ENCODE measurements at regions not wholly inside any gene's neighbourhood (a gene's known extent, or its start where the extent isn't known, plus 50 kb on each side); places are given as distances from the start of the nearest gene placed in this dataset.

GRCh38 chr5:72633041-72633445, 125.8 kb upstream of the ZNF366 start:
- WGBS, 2 donors = 85 to 89% methylated on average over 2 of the region's 2 CpGs
- intact Hi-C loops (cut with DNase I; ENCODE audit: low total_unique reads) = no loop called here
- no peak for DNase-seq (ENCODE audit: low spot score in 2 of 2)
- H3K4me3 ChIP-seq (ENCODE audit: low read depth, poor library complexity, severe bottlenecking) = no peak overlapping the region
- TF ChIP-seq CTCF (IDR thresholded peaks at IDR 0.05) (no peak), POLR2A (IDR thresholded peaks at IDR 0.05) (no peak)

- no peak overlapping the region for H3K4me3 ChIP-seq (ENCODE audit: low read depth, poor library complexity, severe bottlenecking)
- DNase-seq (ENCODE audit: low spot score in 2 of 2) = no peak
- intact Hi-C loops (cut with DNase I; ENCODE audit: low total_unique reads) = no loop called here
- TF ChIP-seq CTCF (IDR thresholded peaks at IDR 0.05) (no peak), POLR2A (IDR thresholded peaks at IDR 0.05) (no peak)
- 93 to 95% methylated on average over 6 of the region's 6 CpGs for WGBS, 2 donors
Observed at GRCh38 chr5:72630721-72631120, 123.5 kb upstream of the ZNF366 start.

GRCh38 chr5:72630081-72630480, 122.9 kb upstream of the ZNF366 start:
- H3K4me3 ChIP-seq (ENCODE audit: low read depth, poor library complexity, severe bottlenecking) = no peak overlapping the region
- TF ChIP-seq POLR2A (IDR thresholded peaks at IDR 0.05) = no peak
- TF ChIP-seq CTCF (IDR thresholded peaks at IDR 0.05) = no peak
- 94 to 100% methylated on average over 2 of the region's 2 CpGs for WGBS, 2 donors
- DNase-seq (ENCODE audit: low spot score in 2 of 2) = no peak
- intact Hi-C loops (cut with DNase I; ENCODE audit: low total_unique reads) = no loop called here

GRCh38 chr5:72628771-72629371, 121.7 kb upstream of the ZNF366 start:
- intact Hi-C loops (cut with DNase I; ENCODE audit: low total_unique reads) = no loop called here
- no peak overlapping the region for H3K4me3 ChIP-seq (ENCODE audit: low read depth, poor library complexity, severe bottlenecking)
- DNase-seq (ENCODE audit: low spot score in 2 of 2) = no peak
- no peak for TF ChIP-seq POLR2A (IDR thresholded peaks at IDR 0.05)
- TF ChIP-seq CTCF (IDR thresholded peaks at IDR 0.05) = no peak
- WGBS, 2 donors = 91 to 94% methylated on average over 2 of the region's 2 CpGs

- no peak overlapping the region for H3K4me3 ChIP-seq (ENCODE audit: low read depth, poor library complexity, severe bottlenecking)
- no peak for DNase-seq (ENCODE audit: low spot score in 2 of 2)
- intact Hi-C loops (cut with DNase I; ENCODE audit: low total_unique reads) = no loop called here
- no peak for TF ChIP-seq POLR2A (IDR thresholded peaks at IDR 0.05)
- TF ChIP-seq CTCF (IDR thresholded peaks at IDR 0.05) = no peak
Observed at GRCh38 chr5:72625332-72625731, 118.1 kb upstream of the ZNF366 start.

GRCh38 chr5:72624641-72625236, 117.5 kb upstream of the ZNF366 start:
- no peak for DNase-seq (ENCODE audit: low spot score in 2 of 2)
- intact Hi-C loops (cut with DNase I; ENCODE audit: low total_unique reads) = no loop called here
- TF ChIP-seq CTCF (IDR thresholded peaks at IDR 0.05) (no peak), POLR2A (IDR thresholded peaks at IDR 0.05) (no peak)
- H3K4me3 ChIP-seq (ENCODE audit: low read depth, poor library complexity, severe bottlenecking) = no peak overlapping the region
- 29 to 30% methylated on average over 5 of the region's 5 CpGs for WGBS, 2 donors

Data from lower leg skin (tissue), 4 donors.